ENCODE measurements at regions not wholly inside any gene's neighbourhood (a gene's known extent, or its start where the extent isn't known, plus 50 kb on each side); places are given as distances from the start of the nearest gene placed in this dataset.

GRCh38 chr9:1456301-1457024, 406.3 kb downstream of the DMRT2 start (continued):
- TF ChIP-seq, protein P1, sequence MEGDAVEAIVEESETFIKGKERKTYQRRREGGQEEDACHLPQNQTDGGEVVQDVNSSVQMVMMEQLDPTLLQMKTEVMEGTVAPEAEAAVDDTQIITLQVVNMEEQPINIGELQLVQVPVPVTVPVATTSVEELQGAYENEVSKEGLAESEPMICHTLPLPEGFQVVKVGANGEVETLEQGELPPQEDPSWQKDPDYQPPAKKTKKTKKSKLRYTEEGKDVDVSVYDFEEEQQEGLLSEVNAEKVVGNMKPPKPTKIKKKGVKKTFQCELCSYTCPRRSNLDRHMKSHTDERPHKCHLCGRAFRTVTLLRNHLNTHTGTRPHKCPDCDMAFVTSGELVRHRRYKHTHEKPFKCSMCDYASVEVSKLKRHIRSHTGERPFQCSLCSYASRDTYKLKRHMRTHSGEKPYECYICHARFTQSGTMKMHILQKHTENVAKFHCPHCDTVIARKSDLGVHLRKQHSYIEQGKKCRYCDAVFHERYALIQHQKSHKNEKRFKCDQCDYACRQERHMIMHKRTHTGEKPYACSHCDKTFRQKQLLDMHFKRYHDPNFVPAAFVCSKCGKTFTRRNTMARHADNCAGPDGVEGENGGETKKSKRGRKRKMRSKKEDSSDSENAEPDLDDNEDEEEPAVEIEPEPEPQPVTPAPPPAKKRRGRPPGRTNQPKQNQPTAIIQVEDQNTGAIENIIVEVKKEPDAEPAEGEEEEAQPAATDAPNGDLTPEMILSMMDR (IDR thresholded peaks at IDR 0.05), result no peak
- no peak for TF ChIP-seq TFCP2L1 (CRISPR knock-in tag; IDR thresholded peaks at IDR 0.05)
- no peak for TF ChIP-seq FOXS1 (CRISPR knock-in tag; IDR thresholded peaks at IDR 0.05)
- no peak for TF ChIP-seq HDAC2 (IDR thresholded peaks at IDR 0.05)
- TF ChIP-seq FOSB (CRISPR knock-in tag; IDR thresholded peaks at IDR 0.05), result no peak
- no peak for TF ChIP-seq CBX8 (IDR thresholded peaks at IDR 0.05)

- ATAC-seq, result no peak
- FAIRE-seq, result no peak
- Histone ChIP-seq H3K27ac (no peak overlapping the region), H3K4me1 (no peaks in the 10 kb centered on the region), H3K4me2 (no peak overlapping the region), H3K9me3 (no peaks in the 10 kb centered on the region), H3K4me3 (no peak overlapping the region)
- 1% methylated on average over 2 of the region's 2 CpGs for WGBS (ENCODE audit: missing lambda C conversion rate)
- no peak for DNase-seq (ENCODE audit: low read depth in 1 of 2, low spot score in 1 of 2)
- TF ChIP-seq POLR2AphosphoS2 (conservative IDR thresholded peaks at IDR 0.05; ENCODE audit: low read length) (no peak), HOXB5 (CRISPR knock-in tag; IDR thresholded peaks at IDR 0.05) (no peak), ESRRA (IDR thresholded peaks at IDR 0.05; ENCODE audit: borderline replicate concordance, low read length) (no peak)
- CTCF ChIA-PET, result no interaction called here
- POLR2A ChIA-PET, result no interaction called here
Observed at GRCh38 chr9:1457460-1457859, 407.3 kb downstream of the DMRT2 start.

DNA sequence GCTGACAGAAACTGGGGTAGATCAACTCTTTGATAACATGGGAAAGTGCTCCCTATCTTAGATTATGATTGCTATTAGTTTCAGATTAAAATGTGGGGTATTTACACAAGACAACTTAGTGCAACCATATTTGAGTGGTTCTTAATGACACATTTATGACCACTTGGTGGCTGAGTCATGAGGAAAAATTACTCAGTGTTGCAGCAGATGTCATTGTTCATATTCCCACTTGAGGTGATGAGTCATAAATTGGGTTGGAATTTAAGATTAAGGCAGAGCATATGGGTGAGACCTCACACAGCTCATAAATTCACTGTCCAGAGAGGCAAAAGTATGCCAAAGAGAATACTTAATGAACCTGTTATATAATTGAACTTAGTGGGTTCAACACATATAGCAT, 408.3 kb downstream of the DMRT2 start:
- ChIA-PET CTCF (interaction anchor here (1.3 kb wide), 1 partner anchor 10 kb away, joined by 4 read pairs; no protein-coding TSS in a partner anchor), POLR2A (no interaction called here)
- Histone ChIP-seq H3K27ac (no peak overlapping the region), H3K4me2 (no peak overlapping the region), H3K4me3 (no peak overlapping the region), H3K9me3 (no peaks in the 10 kb centered on the region), H3K4me1 (no peaks in the 10 kb centered on the region)
- FAIRE-seq, result no peak
- ATAC-seq, result no peak
- peak in 1 of 2 experiments; percentile 14 for DNase-seq (ENCODE audit: low read depth in 1 of 2, low spot score in 1 of 2)
- 0 out of 2 replicates have a peak, but pooled peaks have one; percentile 30 for TF ChIP-seq FOSL2 (IDR thresholded peaks at IDR 0.05)
- TF ChIP-seq FOSL2 (CRISPR knock-in tag; IDR thresholded peaks at IDR 0.05), result peak; percentile 73; the same call in 1 of the 2 replicates
- TF ChIP-seq SREBF2 (IDR thresholded peaks at IDR 0.05), result no peak

DNA sequence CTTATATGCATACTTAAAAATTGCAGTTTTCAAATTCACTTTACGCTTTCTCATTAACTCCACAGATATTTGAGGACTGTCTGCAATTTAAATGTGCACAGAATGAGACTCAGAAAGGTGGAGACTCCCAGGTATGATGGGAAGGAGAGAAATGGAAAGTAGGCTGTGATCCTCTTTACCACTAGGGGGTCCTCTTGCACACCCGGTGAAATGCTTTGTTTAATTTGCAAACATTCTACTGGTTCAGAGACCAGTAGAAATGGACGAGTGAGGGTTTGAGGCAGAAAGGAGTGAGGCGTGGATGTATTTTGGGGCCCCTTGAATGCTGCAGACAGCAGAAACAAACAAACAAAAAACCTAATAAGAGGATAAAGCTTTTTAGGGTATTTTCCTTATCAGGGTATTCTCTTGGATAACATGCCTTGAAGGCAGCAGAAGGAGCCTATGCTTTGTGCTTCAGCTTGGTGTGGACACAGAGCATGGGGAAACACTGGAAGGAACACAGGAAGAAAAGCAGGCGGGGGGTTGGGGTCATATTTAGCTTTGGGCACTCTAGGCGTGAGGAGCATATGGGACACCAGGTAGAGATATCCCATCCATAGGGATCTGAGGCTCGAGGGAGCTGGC, 410.1 kb downstream of the DMRT2 start:
- no peak for ATAC-seq
- POLR2A ChIA-PET, result no interaction called here
- peak in 1 of 2 experiments; percentile 46; a peak in 2 of 5 replicates for TF ChIP-seq RAD21 (conservative IDR thresholded peaks at IDR 0.05 in 1 of 2, IDR thresholded peaks at IDR 0.05 in 1 of 2)
- TF ChIP-seq, protein P2, sequence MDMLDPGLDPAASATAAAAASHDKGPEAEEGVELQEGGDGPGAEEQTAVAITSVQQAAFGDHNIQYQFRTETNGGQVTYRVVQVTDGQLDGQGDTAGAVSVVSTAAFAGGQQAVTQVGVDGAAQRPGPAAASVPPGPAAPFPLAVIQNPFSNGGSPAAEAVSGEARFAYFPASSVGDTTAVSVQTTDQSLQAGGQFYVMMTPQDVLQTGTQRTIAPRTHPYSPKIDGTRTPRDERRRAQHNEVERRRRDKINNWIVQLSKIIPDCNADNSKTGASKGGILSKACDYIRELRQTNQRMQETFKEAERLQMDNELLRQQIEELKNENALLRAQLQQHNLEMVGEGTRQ (IDR thresholded peaks at IDR 0.05), result no peak
- TF ChIP-seq, protein P3, sequence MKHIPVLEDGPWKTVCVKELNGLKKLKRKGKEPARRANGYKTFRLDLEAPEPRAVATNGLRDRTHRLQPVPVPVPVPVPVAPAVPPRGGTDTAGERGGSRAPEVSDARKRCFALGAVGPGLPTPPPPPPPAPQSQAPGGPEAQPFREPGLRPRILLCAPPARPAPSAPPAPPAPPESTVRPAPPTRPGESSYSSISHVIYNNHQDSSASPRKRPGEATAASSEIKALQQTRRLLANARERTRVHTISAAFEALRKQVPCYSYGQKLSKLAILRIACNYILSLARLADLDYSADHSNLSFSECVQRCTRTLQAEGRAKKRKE (CRISPR knock-in tag; IDR thresholded peaks at IDR 0.05; ENCODE audit: low read depth), result no peak
- no peak for TF ChIP-seq CHD4 (IDR thresholded peaks at IDR 0.05; ENCODE audit: borderline replicate concordance)

More for the DNA sequence above, 410.1 kb downstream of the DMRT2 start:
- Histone ChIP-seq H3K4me1 (no peaks in the 10 kb centered on the region), H3K4me2 (no peak overlapping the region), H3K9me3 (no peaks in the 10 kb centered on the region), H3K27ac (no peak overlapping the region), H3K4me3 (no peak overlapping the region)
- CTCF ChIA-PET, result no interaction called here
- WGBS (ENCODE audit: missing lambda C conversion rate), result 7% methylated on average over 7 of the region's 7 CpGs
- peak in 1 of 2 experiments; percentile 13 for DNase-seq (ENCODE audit: low read depth in 1 of 2, low spot score in 1 of 2)
- FAIRE-seq, result no peak

All from A549 (cell line).